Loucy (cell line): ENCODE measurements at regions not wholly inside any gene's neighbourhood (a gene's known extent, or its start where the extent isn't known, plus 50 kb on each side); places are given as distances from the start of the nearest gene placed in this dataset.

Experiments used
- H2AFZ ChIP-seq: fragments of 200-600 bp; sonication (generic); 2 replicates; pipeline ENCODE4 v1.6.0; 2016; ENCODE audit warnings: antibody characterized with exemption, mild to moderate bottlenecking, low read length, moderate library complexity
- H3F3A ChIP-seq: fragments of 200-600 bp; 2 replicates; pipeline ENCODE4 v1.6.0; 2016; ENCODE audit warnings: antibody characterized with exemption, low read depth, mild to moderate bottlenecking
- H3K27me3 ChIP-seq: fragments of 200-600 bp; sonication (generic); 2 replicates; pipeline ENCODE4 v1.6.1; 2014; ENCODE audit warnings: low read length, mild to moderate bottlenecking; ENCODE audit not compliant: insufficient read depth, poor library complexity, severe bottlenecking
- H3K36me3 ChIP-seq: fragments of 200-600 bp; sonication (generic); 2 replicates; pipeline ENCODE4 v1.6.1; 2016; ENCODE audit warnings: low read length; ENCODE audit not compliant: insufficient read depth
- H3K4me1 ChIP-seq: fragments of 200-600 bp; sonication (generic); 2 replicates; pipeline ENCODE4 v1.5.1; 2014; ENCODE audit warnings: low read length, mild to moderate bottlenecking; ENCODE audit not compliant: insufficient read depth, poor library complexity, severe bottlenecking
- H3K4me2 ChIP-seq: fragments of 200-600 bp; sonication (generic); 2 replicates; pipeline ENCODE4 v1.6.0; 2014; ENCODE audit warnings: antibody characterized with exemption, low read length, low read depth, mild to moderate bottlenecking; ENCODE audit not compliant: poor library complexity, severe bottlenecking
- H3K4me3 ChIP-seq: fragments of 200-600 bp; sonication (generic); 2 replicates; pipeline ENCODE4 v1.5.1; 2014; ENCODE audit warnings: low read length, mild to moderate bottlenecking, mixed read lengths; ENCODE audit not compliant: poor library complexity, severe bottlenecking
- H3K79me2 ChIP-seq: fragments of 200-600 bp; sonication (generic); 2 replicates; pipeline ENCODE4 v1.6.1; 2014; ENCODE audit warnings: low read length; ENCODE audit not compliant: insufficient read depth
- H3K9ac ChIP-seq: fragments of 200-600 bp; sonication (generic); 2 replicates; pipeline ENCODE4 v1.6.0; 2014; ENCODE audit warnings: mild to moderate bottlenecking, low read depth, low read length, moderate library complexity; ENCODE audit not compliant: poor library complexity, severe bottlenecking
- H3K9me2 ChIP-seq: fragments of 200-600 bp; sonication (generic); replicated peaks from 2 replicates; pipeline ENCODE4 v1.6.1; 2016; ENCODE audit warnings: low read depth, low read length, mixed read lengths
- H3K9me3 ChIP-seq: fragments of 200-600 bp; sonication (generic); 2 replicates; pipeline ENCODE4 v1.6.1; 2014; ENCODE audit warnings: mild to moderate bottlenecking, antibody characterized with exemption, low read length, low read depth; ENCODE audit not compliant: insufficient read depth
- H4K20me1 ChIP-seq: fragments of 200-600 bp; sonication (generic); 2 replicates; pipeline ENCODE4 v1.6.0; 2014; ENCODE audit warnings: antibody characterized with exemption, low read length, mild to moderate bottlenecking; ENCODE audit not compliant: insufficient read depth, poor library complexity, severe bottlenecking
- EZH2phosphoT487 ChIP-seq: fragments of 200-600 bp; IDR thresholded peaks from 2 replicates; pipeline ENCODE4 v1.6.1; 2018; ENCODE audit warnings: antibody characterized with exemption, mild to moderate bottlenecking, moderate library complexity, borderline replicate concordance
- TF ChIP-seq, protein P1 (sequence below): fragments of 200-600 bp; sonication (generic); conservative IDR thresholded peaks from 2 replicates; pipeline ENCODE4 v1.5.1; 2014; ENCODE audit warnings: mild to moderate bottlenecking, antibody characterized with exemption, low read length

DNA sequence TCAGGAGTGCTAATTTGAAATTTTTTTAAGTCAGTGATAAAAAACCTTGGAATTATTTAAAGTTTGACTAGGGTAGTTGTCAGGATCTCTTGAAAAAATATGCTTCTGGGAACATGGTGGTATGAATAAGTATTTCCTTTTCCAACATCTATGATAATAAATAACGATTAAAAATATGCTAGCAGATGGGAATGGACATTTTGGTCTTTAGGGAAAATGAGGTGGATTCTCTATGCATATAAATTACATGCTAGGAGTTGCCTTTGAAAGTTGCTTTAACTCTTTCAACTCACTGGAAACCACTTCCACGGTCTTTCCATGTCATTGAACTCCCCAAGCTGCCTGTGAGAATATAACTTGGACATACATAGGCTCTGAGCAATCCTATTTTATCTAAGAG is 731.5 kb upstream of the MARCKS start:
- H3K9me2 ChIP-seq, result no peaks in the 10 kb centered on the region
- H3F3A ChIP-seq, result no peaks in the 10 kb centered on the region
- no peak overlapping the region for H3K4me2 ChIP-seq
- H3K36me3 ChIP-seq, result no peaks in the 10 kb centered on the region
- no peaks in the 10 kb centered on the region for H3K27me3 ChIP-seq
- H3K4me1 ChIP-seq, result no peaks in the 10 kb centered on the region
- H3K9me3 ChIP-seq, result no peaks in the 10 kb centered on the region
- no peak overlapping the region for H3K9ac ChIP-seq
- H4K20me1 ChIP-seq, result no peaks in the 10 kb centered on the region
- H3K79me2 ChIP-seq, result no peaks in the 10 kb centered on the region
- no peak overlapping the region for H3K4me3 ChIP-seq
- TF ChIP-seq, protein P1, sequence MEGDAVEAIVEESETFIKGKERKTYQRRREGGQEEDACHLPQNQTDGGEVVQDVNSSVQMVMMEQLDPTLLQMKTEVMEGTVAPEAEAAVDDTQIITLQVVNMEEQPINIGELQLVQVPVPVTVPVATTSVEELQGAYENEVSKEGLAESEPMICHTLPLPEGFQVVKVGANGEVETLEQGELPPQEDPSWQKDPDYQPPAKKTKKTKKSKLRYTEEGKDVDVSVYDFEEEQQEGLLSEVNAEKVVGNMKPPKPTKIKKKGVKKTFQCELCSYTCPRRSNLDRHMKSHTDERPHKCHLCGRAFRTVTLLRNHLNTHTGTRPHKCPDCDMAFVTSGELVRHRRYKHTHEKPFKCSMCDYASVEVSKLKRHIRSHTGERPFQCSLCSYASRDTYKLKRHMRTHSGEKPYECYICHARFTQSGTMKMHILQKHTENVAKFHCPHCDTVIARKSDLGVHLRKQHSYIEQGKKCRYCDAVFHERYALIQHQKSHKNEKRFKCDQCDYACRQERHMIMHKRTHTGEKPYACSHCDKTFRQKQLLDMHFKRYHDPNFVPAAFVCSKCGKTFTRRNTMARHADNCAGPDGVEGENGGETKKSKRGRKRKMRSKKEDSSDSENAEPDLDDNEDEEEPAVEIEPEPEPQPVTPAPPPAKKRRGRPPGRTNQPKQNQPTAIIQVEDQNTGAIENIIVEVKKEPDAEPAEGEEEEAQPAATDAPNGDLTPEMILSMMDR, result no peak
- no peak for TF ChIP-seq EZH2phosphoT487
- no peak overlapping the region for H2AFZ ChIP-seq

DNA sequence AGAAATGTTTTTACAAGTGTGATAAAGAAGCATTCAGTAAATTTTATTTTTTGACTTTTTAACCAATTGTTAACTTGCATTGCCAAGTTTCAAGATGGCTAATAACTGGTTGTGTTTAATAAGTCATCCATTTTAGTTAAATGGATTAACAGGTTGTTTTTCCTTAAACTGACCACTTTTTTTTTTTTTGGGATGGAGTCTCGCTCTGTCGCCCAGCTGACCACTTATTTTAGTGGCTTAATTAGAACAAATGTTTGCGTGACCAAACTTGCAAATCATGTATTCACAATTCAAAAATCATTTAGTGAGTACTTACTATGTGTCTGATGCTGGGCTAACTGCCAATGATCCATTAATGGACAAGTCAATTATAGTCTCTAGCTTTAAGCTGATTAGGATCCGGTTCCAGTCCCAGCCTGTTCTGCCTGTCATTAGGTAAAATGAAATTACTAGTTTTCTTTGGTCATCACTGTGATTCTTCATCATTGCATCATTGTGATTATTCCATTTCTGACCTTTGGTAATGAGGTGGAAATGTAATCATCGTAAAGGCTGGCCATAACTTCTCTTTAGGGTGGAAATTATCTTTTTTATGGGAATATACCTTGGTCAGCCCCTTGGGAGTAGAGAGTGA is 729.2 kb upstream of the MARCKS start:
- no peak overlapping the region for H2AFZ ChIP-seq

DNA sequence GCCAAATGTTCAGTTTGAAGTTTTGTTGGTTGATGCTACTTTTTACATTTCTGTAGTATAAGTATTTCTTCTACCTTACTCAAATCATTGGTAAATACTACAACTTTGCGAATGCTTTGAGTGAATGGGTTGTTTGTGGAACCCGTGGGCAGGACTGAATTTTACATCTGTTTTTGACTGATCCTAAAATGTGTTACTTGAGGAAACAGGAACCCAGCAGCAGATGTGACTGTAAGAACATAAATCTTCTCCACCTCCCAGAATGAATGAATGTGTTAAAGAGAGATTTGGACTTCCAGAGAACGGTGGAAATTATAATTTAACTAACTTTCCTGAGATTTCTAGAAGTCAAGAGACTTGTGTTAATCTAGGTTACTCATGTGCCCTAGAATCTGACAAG is 728.5 kb upstream of the MARCKS start:
- no peaks in the 10 kb centered on the region for H3K79me2 ChIP-seq
- H3K9me3 ChIP-seq, result no peaks in the 10 kb centered on the region
- H3K9ac ChIP-seq, result no peak overlapping the region
- H3K9me2 ChIP-seq, result no peaks in the 10 kb centered on the region
- no peaks in the 10 kb centered on the region for H3F3A ChIP-seq
- no peaks in the 10 kb centered on the region for H4K20me1 ChIP-seq
- H2AFZ ChIP-seq, result no peak overlapping the region
- H3K27me3 ChIP-seq, result no peaks in the 10 kb centered on the region
- H3K4me1 ChIP-seq, result no peaks in the 10 kb centered on the region
- H3K4me3 ChIP-seq, result no peak overlapping the region
- no peak overlapping the region for H3K4me2 ChIP-seq
- TF ChIP-seq, protein P1, result no peak
- TF ChIP-seq EZH2phosphoT487, result no peak
- H3K36me3 ChIP-seq, result no peaks in the 10 kb centered on the region

More for the DNA sequence above, 729.2 kb upstream of the MARCKS start:
- H3K27me3 ChIP-seq, result no peaks in the 10 kb centered on the region
- H3K9me3 ChIP-seq, result no peaks in the 10 kb centered on the region
- no peak overlapping the region for H3K4me3 ChIP-seq
- no peaks in the 10 kb centered on the region for H3K79me2 ChIP-seq
- no peak overlapping the region for H3K9ac ChIP-seq
- H3K9me2 ChIP-seq, result no peaks in the 10 kb centered on the region
- no peaks in the 10 kb centered on the region for H4K20me1 ChIP-seq
- no peaks in the 10 kb centered on the region for H3K36me3 ChIP-seq
- TF ChIP-seq EZH2phosphoT487, result no peak
- TF ChIP-seq, protein P1, result no peak
- H3K4me2 ChIP-seq, result no peak overlapping the region
- no peaks in the 10 kb centered on the region for H3F3A ChIP-seq
- no peaks in the 10 kb centered on the region for H3K4me1 ChIP-seq
